ENCODE measurements at regions not wholly inside any gene's neighbourhood (a gene's known extent, or its start where the extent isn't known, plus 50 kb on each side); places are given as distances from the start of the nearest gene placed in this dataset.
"Not testable (repeated sequence)": the region's sequence is repeated elsewhere in the genome, so short reads cannot be mapped to it uniquely, and the experiment has no call there.

DNA sequence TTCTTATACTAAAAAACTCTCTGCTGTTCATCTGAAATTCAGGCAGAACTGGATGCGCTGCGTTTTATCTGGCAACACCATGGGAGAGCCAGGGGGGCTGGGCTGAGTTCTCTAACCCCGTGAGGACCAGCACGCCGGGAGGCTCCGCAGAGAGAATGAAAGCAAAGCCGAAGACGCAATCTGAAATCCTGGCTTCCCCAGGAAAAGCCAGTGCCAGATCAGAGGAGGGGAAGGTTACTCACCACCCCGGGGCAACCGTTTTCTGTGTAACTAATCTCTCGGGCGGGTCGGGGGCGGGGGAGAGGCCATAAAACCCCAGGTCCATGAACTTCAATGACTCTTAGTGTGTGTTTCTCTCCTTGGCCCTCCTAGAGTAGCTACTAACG lies 99.4 kb downstream of the SHANK2 start:
- DNase-seq (ENCODE audit: low spot score), result no peak

DNA sequence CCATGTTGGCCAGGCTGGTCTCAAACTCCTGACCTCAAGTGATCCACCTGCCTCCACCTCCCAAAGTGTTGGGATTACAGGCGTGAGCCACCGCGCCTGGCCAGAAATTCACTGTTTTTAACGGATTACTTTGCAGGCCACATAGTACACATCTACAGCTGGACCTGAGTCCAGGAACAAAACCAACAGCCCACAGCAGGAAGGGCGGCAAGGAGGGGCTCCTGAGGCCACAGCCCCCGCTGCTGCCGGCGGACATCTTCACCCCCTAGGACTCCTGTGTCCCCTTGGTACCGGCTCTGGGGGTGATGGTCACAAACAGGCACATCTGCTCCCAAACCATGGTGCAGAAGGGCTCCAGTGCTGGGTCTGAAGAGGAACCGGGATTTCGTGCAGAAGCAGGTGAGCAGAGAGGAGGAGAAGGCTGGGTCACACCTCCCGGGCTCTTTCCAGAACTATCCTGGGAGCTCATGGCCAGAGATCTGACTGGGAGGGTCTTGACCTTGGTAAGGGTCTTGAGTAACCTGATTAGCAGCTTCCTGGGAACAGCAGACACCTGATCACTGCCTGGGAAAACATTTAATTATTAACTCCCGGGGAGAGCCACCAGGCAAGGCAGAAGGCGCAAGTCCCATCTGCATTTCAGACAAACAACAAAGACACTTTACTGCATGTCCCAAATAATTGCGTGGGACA lies 99.9 kb downstream of the SHANK2 start:
- DNase-seq (ENCODE audit: low spot score), result not testable (repeated sequence)

DNA sequence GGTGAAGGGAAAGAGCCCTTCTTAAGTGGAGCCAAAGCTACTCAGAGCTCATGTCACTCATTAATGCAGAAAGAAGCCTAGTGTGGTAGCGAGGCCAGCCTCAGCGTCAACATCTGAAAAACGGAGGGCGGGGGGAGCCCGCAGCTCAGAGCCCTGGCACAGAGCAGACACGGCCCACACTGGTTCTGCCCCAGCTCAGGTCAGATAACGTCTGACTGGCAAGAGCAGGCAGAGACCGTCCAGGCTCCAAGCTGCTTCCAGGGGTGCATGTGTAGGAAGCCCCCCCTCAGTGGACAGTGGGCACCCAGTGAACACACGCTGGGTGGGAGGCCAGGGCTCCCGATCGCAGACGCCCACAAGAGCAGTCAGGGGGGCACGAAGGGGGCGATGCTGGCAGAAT lies 100.8 kb downstream of the SHANK2 start:
- DNase-seq (ENCODE audit: low spot score), result no peak

DNA sequence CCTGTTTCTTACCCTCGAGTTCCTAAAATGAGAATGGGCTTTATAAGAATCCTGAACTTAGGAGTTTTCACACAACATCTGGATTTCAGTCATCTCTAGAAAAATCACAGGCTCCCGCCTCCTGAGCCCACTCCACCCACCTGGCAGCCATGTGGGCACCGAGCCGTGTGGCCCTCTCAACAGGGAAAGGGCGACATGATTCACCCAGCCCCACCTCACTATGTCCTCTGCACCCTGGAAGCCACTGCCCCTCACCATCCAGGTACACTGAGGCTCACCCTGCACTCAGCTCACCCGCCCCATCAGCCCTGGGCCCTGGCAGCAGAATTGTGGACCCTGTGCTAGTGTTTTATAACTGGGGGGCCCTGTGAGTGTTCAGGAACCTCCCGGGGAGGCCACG lies 101.5 kb downstream of the SHANK2 start:
- no peak for DNase-seq (ENCODE audit: low spot score)

DNA sequence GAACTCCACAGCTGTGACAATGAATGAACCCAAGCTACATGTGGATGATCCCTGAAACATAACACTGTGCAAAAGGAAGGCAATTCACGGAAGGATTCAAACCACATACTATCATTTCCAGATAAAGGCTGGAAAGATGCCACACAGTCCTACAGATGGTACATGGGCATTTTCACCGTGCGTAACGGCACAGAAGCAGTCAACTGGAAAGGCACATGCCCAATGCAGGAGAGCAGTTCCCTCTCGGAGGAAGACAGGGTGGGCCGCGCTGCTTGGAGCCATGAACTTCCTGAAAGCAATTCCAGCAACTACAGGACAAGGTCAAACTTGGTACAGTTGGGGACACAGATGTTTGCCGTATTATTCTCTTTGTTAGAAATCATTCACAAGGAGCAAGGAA lies 103.7 kb downstream of the SHANK2 start:
- no peak for DNase-seq (ENCODE audit: low spot score)

DNA sequence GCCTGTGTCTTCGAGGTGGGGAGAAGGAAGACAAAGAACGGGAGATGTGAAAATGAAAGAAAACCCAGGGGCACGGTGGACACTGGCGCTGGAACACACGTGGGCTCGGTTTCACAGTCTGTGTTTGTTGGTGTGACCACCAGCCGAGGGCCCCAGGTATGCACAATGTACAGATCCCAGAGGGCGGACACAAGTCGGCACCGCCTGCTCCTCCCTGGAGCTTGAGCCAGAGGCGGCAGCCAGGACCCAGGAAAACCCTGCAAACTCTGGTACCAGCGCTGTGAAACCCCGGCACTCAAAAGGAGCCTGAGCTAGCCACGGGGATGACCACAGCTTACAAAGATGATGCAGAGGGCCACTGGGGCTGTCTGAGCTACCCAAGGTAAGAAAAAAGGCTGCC lies 105.0 kb downstream of the SHANK2 start:
- DNase-seq (ENCODE audit: low spot score), result no peak

DNA sequence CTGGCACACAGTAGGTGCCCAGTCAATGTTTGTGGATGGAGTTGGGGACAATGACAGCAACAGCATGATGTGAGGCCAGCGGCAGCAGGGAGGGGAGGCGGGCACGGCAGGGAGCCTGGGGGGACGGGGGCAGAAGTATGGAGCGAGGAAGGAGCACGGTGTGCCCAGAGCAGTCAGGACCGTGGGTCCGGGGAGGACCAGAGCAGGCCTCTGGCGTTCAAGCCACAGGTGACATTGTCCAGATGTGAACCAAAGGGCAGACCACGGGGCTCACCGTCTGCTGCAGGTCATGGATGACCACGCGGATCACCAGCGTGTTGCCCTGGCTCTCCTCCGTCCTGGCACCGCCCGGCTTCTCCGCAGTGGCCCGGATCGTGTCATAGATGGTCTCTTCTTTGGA lies 105.5 kb downstream of the SHANK2 start:
- DNase-seq (ENCODE audit: low spot score), result no peak

DNA sequence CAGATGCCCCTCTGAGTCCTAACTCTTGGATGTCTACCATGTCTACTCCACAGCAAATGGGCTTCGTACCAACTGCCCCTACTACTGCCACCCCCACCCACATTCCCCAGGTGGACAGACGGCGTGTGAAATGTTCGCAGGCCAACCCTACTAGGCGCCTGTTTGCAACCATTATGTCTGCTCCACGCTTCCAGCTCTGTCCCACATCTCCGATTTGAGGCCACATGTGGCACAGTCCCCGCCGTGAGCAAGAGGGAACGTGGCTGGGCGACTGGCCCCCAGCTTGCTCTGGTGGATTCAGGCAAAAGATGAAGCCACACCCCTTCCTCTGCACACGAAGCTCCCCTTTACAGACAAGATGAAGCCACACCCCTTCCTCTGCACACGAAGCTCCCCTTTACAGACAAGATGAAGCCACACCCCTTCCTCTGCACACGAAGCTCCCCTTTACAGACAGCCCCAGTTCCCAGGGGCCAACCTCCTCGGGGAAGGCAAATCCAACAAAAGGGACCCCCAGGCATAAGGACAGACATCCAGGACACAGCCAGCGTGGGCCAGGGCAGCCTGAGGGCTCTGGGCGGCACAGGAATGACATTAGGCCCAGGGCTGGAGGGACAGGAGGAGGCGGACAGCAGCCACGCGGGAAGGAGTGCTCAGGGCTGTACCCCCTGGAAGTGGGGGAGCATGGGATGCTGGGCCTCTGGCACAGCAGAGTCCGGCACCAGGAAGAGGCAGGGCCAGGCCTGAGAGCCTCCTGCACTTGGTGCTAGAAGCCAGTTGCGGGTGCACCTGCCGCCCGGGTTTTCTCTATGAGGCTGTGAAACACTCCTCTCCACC lies 106.2 kb downstream of the SHANK2 start:
- DNase-seq (ENCODE audit: low spot score), result no peak

DNA sequence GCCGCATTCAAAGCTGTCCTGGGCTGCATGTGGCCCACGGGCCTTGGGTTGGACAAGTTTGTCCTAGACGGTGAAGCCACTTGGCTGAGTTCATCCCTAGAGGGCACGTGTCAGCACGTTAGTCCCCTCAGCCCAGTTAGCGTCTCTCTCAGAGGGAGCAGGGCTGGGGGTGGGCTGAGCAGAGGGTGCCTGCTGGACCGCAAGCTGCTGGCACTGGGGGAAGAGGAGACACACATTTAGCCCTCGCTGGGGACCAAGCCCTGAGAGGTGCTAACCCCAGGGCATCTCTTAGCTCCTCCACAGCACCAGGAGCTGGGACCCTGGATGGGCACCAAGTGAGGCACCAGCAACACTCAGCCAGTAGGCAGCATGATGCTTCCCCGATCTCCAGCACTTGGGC lies 107.0 kb downstream of the SHANK2 start:
- no peak for DNase-seq (ENCODE audit: low spot score)

DNA sequence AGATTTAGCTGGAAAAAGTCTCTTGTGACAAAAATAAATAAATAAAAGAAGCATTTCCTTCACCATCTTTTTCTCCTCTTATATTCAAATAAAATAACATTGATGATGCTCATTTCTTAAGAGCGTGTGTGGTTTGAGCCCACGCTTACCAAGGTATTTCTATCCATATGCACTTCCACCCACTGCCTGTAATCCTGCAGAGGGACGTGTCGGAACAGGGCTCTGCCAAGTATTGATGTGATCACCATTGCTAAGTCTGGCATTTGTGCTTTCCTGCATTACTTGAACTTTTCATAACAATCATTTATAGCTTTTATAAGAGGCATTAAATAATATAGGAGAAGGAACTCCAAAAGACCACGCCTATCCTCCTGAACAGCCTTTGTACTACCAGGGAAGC lies 107.6 kb downstream of the SHANK2 start:
- DNase-seq (ENCODE audit: low spot score), result no peak

DNA sequence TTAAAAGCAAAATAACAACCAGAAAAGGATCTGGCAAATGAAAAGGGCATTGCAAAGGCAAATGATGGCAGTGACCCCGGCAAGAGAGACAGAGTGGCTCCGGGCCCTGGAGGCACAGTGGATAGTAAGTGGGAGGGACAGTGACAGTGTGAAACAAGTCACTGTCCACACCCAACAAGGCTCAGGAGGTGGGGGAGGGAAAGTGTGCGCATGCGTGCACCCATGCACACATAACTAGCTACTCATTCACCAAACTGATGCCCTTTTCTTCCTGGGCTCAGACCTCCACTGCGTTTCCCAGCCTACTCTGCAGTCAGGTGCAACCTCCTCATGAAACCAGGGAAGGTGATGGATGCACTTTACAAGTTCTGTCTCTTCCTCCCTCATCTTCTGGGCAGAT lies 108.4 kb downstream of the SHANK2 start:
- no peak for DNase-seq (ENCODE audit: low spot score)

DNA sequence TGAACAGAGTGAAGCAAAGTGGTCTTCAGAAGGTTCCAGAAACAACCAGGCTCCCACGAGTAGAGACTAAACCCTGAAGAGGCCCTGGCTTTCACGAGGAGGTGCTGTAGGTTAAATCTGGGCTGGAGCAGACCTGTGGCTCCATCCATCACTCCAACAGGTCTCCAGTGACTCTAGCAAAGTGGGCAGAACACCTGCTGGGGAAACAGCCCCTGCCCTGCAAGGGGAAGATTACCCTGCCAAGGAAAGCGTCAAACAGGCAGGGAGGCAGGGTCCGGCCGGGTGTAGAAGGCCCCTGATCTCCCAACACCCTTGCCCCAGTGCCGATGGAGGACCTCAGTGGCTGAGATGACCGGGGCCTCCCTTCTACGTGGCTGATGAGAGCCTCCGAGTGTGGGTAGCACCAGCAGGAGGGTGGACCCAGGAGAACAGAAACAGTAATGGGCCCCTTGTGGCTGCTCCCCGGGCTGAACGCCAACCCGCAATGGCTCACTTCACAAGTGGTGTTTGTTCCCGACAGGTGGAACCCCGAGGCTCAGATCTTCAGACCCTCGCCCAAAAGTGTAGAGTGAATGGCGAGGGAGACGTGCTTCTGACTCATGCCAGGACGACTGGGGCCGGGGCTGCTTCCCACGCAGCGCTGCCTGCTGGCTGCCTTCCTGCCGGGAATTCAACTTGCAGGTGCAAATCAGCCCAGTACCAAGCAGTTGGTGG lies 112.0 kb downstream of the SHANK2 start:
- DNase-seq (ENCODE audit: low spot score), result no peak

DNA sequence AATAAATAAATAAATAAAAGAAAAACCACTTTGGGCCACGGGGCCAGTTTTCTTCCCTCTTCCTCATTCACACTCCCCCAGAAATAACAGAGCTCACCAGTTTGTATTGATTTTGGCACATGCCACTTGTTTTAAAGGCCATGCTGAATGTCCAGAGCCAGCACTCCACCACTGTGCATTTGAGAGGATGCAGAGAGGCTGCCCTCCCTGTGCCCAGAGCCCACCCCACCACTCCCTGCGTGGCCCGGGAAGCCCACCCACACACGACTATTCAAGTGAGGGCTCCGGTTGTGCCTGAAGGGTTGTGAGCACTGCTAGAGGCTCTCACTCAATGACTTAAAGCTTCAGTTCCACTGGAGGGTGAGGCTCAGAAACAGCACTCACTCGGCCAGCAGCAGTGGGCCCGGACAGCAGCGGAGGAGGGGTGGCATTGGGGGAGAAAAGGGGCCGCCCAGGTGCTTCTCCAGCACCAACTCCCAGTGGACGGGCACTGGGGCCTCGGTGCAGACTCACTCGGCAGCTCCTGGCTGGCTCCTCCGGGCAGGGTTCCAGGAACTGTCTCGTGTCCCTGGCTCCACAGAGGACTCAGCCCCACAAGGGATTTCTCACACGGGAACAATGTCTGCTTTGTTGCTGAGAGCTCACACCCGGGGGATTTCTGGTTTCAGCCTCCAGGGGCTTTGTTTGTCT lies 112.7 kb downstream of the SHANK2 start:
- peak; percentile 57 for DNase-seq (ENCODE audit: low spot score)

DNA sequence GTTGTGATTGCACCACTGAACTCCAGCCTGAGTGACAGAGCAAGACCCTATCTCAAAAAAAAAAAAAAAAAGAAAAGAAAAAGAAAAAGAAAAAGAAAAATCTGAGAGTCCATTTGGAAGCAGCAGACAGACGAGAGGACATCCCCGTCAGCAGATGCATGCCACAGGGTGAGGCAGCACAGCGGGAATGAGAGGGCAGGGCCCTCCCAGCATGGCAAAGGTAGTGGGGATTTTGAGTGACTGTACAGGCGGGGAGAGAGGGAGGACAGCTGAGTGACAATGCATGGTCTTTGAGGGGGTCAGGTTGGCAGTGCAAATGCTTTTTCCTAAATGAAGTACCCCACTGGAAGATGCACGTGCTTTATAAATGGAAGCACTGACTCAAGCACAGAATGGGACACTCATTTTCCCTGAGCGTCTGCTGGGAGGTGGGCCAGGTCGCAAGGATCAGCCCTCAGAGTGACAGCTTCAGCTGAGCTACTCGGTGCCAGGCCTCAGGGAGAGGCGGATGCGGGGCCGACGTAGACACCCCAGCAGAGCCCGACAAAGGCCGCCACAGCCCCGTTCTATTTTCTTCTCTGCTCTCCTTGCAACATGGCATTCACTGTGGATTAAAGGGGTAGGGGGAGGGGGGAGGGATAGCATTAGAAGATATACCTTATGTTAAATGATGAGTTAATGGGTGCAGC lies 113.5 kb downstream of the SHANK2 start:
- DNase-seq (ENCODE audit: low spot score), result no peak

DNA sequence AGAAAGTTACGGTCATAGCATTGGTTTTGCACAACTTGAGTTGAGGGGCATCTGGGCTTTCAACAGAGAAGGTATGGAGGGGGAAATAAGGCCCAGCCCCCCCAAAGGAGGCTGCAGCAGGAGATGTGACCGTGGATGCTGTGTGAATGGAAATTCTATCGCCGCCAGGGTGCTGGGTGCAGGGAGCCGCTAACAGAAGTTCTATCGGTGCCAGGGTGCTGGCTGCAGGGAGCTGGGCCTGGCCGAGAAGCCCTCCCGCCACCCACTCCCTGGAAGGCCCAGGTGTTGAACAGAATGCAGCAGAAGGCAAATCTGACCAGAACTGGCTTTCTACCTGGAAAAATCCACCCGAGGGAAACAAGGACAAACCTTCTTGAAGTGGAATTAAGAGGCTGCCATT lies 115.0 kb downstream of the SHANK2 start:
- DNase-seq (ENCODE audit: low spot score), result no peak

DNA sequence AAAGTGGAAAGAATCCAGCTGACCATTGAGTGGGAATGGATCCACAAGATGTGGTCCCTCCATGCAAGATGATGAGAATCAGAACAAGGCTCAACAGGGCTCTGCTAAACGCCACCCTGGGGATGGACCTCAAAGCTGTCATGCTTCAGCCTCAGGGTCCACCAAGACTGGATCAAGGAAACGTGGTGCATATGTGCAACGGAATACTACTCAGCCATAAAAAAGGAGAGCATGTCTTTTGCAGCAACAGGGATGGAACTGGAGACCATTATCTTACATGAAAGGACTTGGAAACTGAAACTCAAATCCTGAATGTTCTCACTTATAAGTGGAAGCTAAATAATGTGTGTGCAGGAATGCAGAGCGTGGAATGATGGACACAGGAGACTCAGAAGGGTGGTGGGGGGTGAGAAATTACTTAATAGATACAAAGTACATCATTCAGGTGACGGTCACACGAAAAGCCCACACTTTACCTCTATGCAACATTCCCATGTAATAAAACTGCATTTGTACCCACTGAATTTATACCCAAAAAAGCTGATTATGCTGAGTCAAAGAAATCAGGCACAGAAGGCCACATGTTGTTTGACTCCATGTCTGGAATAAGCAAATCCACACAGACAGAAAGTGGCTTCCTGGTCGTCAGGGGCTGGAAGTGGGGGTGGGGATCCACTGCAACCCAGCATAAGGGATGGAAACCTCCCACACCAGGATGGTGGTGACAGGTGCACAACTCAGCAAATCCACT lies 116.1 kb downstream of the SHANK2 start:
- no peak for DNase-seq (ENCODE audit: low spot score)

DNA sequence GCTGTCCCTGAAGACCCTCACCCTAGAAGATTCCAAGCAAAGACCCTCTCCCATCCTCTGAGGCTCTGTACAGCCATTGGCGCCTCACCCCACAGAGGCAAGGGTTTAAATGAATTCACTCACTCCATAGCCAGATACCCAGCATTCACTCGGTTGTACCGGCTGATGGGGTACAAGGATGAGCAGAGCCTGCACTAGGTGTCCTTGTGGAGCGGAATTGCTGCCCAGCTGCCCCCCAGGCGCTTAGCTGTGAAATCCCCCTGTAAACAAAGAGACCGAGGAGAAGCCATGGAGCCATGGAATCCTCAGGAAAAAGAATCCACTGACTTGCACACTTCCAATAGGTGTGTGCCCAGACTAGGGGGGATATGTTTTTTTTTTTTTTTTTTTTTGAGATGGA lies 117.3 kb downstream of the SHANK2 start:
- no peak for DNase-seq (ENCODE audit: low spot score)

DNA sequence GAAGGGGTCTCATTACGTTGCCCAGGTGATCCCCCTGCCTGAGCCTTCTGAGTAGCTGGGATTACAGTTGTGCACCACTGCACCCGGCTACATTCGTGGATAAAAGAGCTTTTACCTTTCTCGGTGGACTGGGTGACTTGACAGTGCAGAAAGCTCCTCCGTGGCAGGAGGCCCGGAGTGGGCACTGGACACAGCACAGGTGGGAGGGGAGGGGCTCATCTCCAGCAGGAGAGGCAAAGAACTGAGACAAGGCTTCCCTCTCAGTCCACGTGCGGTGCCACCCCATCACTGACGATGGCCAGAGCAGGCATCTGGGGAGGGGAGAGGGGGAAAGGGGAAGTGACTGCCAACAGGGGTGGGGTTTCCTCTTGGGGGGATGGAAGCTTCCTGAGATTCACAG lies 118.4 kb downstream of the SHANK2 start:
- DNase-seq (ENCODE audit: low spot score), result no peak

DNA sequence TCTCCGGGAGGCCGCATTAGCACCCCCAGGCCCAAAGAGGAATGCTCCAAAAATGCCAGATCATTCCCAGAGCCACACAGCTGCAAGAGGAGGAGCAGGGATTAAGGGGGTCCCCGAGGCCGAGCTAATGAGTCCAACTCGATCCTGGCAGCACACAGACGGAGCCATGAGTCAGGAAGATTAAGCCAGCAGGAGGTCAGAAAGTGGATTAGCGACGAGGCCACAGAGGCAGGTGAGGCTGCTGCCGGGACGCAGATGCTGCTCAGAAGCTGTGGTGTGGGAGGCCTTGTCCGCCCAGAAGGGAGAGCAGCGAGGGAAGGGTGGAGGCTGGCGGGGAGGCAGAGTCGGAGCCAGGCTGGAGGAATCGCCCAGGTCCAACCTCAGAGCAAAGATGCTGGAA lies 120.5 kb downstream of the SHANK2 start:
- DNase-seq (ENCODE audit: low spot score), result no peak

DNA sequence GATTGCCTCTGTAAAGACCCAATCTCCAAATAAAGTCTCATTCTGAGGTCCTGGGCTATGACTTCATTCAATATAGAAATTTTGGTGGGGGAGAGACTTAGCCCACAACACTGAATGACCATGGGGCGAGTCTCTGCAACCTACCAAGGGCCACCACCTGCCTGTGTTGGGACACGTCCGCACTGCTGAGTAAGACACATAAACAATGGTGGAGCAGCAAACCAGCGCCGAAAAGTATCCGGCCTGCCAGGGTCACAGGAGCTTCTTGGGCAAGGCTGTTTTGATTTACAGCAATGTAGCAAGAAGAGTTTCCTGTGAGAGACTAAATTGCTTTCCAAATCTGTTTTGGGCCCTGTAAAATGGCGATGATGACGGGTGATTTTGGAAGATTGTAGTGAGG lies 122.3 kb downstream of the SHANK2 start:
- DNase-seq (ENCODE audit: low spot score), result peak; percentile 57

DNA sequence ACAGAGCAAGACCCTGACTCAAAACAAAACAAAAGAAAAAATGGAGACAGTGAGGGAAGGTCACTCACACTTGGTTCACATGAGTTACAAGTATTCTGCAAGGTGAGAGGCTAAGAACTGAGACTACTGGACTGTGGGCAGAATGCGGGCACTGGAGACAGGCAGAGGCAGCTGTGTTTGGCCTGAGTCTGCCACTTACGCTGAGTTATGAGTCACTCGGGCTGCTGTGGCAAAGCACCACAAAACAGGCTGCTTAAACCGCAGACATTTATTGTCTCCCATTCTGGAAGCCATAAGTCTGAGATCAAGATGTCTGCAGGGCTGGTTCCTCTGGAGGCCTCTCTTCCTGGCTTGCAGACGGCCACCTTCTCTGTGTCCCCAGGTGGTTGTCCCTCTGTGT lies 122.8 kb downstream of the SHANK2 start:
- peak; percentile 52 for DNase-seq (ENCODE audit: low spot score)

Data from ureter (tissue), 1 donor.